ENCODE measurements at regions not wholly inside any gene's neighbourhood (a gene's known extent, or its start where the extent isn't known, plus 50 kb on each side); places are given as distances from the start of the nearest gene placed in this dataset.

DNA sequence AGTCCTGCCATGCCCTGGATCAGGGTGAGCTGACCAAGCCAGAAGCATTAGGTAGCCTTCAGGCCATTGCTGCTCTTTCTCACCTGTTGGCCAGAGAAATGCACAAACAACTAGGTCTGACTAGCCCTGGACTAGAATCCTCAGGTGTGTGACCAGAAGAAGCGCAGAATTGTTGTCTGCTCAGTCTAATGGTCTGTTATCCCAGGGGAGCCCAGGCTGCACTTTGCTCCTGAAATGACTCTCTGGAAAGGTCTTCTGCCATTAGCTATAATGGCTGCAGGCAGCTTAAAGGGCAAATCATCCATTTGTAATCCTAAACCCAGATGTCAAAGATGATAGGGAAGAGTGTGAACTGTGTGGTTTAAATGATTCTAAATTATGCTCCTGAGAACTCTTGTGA lies 246.1 kb downstream of the NFKBIZ start:
- H3K4me1 ChIP-seq: peaks cover 0 to 3% (median 0%) of the 10 kb centered on the region in 4 donors
- no peaks in the 10 kb centered on the region for H3K36me3 ChIP-seq
- H3K27me3 ChIP-seq: no peaks in the 10 kb centered on the region
- no peak overlapping the region for H3K27ac ChIP-seq
- H3K9me3 ChIP-seq: no peaks in the 10 kb centered on the region
- no peak for DNase-seq
- TF ChIP-seq, protein P1, sequence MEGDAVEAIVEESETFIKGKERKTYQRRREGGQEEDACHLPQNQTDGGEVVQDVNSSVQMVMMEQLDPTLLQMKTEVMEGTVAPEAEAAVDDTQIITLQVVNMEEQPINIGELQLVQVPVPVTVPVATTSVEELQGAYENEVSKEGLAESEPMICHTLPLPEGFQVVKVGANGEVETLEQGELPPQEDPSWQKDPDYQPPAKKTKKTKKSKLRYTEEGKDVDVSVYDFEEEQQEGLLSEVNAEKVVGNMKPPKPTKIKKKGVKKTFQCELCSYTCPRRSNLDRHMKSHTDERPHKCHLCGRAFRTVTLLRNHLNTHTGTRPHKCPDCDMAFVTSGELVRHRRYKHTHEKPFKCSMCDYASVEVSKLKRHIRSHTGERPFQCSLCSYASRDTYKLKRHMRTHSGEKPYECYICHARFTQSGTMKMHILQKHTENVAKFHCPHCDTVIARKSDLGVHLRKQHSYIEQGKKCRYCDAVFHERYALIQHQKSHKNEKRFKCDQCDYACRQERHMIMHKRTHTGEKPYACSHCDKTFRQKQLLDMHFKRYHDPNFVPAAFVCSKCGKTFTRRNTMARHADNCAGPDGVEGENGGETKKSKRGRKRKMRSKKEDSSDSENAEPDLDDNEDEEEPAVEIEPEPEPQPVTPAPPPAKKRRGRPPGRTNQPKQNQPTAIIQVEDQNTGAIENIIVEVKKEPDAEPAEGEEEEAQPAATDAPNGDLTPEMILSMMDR (IDR thresholded peaks at IDR 0.05): no peak
- TF ChIP-seq POLR2A (IDR thresholded peaks at IDR 0.05): no peak
- H3K4me3 ChIP-seq: no peak overlapping the region

DNA sequence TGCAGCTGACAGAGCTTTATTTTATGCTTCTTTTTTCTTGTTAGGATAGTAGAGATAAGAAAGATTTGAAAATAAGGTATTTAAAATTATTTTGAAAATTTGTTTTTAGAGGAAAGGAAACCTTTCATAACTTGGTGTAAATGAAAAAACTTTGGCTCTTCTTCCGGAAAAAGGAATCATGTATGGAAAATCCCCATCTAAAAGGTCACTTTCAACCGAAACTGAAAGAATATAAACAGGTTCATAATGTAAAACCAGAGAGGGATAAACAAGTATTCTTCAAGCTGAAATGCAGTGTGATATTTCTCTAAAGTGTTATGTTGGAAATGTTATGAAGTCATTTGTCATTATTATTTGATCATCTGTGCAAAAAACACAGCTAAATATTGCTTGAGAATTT lies 246.8 kb downstream of the NFKBIZ start:
- Histone ChIP-seq H3K27ac (no peak overlapping the region), H3K4me3 (no peak overlapping the region), H3K27me3 (no peaks in the 10 kb centered on the region), H3K4me1 (no peaks in the 10 kb centered on the region), H3K9me3 (no peaks in the 10 kb centered on the region), H3K36me3 (no peaks in the 10 kb centered on the region)
- no peak for DNase-seq
- TF ChIP-seq POLR2A (IDR thresholded peaks at IDR 0.05): no peak
- TF ChIP-seq, protein P1 (IDR thresholded peaks at IDR 0.05): no peak

DNA sequence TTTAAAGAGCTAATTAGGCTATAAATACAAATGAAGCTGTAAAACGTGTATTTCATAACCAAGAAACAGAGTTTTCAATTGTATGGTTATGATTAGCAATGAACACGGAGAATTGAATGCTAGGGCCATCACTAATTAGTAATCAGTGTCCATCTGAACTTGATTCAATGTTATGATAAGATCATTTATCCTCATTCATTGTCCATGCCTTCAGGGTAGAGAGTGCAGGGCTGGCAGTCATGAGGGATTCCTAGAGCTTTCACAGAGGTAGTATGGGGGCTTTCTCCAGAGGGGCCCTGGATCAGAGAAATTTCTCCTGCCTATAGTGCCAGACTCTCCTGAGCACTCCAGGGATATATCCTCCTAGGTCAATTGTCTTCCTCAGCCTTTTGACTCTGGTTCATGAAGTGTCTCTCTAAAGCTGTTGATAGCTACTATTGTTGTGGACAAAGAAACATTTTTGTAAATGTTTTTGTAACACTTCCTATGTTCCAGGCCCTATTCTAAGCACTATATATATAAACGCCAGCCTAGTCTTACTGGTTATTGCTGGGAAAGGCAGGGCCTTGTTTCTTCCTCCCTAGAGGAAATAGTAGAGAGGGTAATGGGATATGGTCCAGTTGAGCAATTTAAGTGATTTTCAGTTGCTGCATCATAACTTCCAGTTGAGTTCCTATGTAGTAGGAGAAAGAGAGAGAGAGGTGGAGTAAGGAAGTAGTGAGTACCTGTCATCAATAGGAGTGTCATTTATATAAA lies 249.0 kb downstream of the NFKBIZ start:
- H3K27me3 ChIP-seq: no peaks in the 10 kb centered on the region
- no peak overlapping the region for H3K27ac ChIP-seq

DNA sequence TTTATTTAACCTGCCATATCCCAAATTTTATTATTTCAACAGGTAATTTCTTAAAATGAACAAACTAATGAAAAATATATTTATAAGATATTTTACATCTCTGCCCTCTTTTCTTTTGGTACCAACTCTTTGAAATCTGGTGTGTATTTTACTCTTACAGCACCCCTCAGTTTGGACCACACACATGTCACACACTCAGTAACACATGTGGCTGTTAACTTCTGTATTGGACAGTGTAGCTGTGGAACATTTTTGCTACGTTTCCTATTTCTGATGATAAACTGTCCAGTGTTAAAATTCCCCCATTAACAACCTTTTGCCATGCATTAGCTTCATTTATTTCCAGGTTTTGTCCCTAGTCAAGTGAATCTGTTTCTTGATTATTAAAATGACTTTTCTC lies 250.6 kb downstream of the NFKBIZ start:
- no peaks in the 10 kb centered on the region for H3K27me3 ChIP-seq
- H3K4me1 ChIP-seq: no peaks in the 10 kb centered on the region
- no peaks in the 10 kb centered on the region for H3K9me3 ChIP-seq
- DNase-seq: no peak
- no peak overlapping the region for H3K4me3 ChIP-seq
- TF ChIP-seq POLR2A (IDR thresholded peaks at IDR 0.05): no peak
- TF ChIP-seq, protein P1 (IDR thresholded peaks at IDR 0.05): no peak
- H3K27ac ChIP-seq: no peak overlapping the region
- H3K36me3 ChIP-seq: no peaks in the 10 kb centered on the region

More for the DNA sequence above, 249.0 kb downstream of the NFKBIZ start:
- H3K9me3 ChIP-seq: no peaks in the 10 kb centered on the region
- TF ChIP-seq, protein P1 (IDR thresholded peaks at IDR 0.05): no peak
- TF ChIP-seq POLR2A (IDR thresholded peaks at IDR 0.05): no peak
- no peak overlapping the region for H3K4me3 ChIP-seq
- H3K36me3 ChIP-seq: no peaks in the 10 kb centered on the region
- no peaks in the 10 kb centered on the region for H3K4me1 ChIP-seq
- no peak for DNase-seq

DNA sequence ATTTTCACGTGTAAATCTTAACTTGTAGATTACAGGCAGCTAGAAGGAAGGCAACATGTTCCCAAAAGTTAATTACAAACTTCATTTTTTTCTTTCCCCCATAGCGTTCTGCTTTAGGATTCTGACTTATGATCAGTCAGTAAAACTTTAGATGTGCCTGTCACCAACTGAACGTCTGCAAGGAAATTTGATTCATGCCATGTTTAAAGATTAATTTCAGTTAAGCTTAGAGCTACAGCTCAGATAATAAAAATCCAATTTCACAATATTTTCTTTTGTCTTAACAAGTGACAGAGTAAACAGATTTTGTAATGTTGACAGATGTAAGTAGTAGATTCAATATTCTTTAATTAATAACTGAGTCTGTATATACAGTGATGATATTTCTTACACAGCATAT lies 253.1 kb downstream of the NFKBIZ start:
- H3K4me1 ChIP-seq: no peaks in the 10 kb centered on the region
- H3K4me3 ChIP-seq: no peak overlapping the region
- no peak for DNase-seq
- no peaks in the 10 kb centered on the region for H3K9me3 ChIP-seq
- no peak for TF ChIP-seq POLR2A (IDR thresholded peaks at IDR 0.05)
- TF ChIP-seq, protein P1 (IDR thresholded peaks at IDR 0.05): no peak
- no peaks in the 10 kb centered on the region for H3K36me3 ChIP-seq
- H3K27me3 ChIP-seq: no peaks in the 10 kb centered on the region
- no peak overlapping the region for H3K27ac ChIP-seq

Data from Peyer's patch (tissue), 4 donors.